Tibial nerve (tissue), 4 donors: ENCODE measurements at regions not wholly inside any gene's neighbourhood (a gene's known extent, or its start where the extent isn't known, plus 50 kb on each side); places are given as distances from the start of the nearest gene placed in this dataset.

ENCODE experiments used
- EP300 ChIP-seq, 2 donors: sonication (generic); formaldehyde crosslinking; IDR thresholded peaks; one replicate each; pipeline ENCODE4 v1.6.1; 2017; ENCODE audit warnings: antibody characterized with exemption in 2 of 2, mild to moderate bottlenecking in 1 of 2
- POLR2A ChIP-seq, 2 donors: fragments of 450-650 bp; IDR thresholded peaks; one replicate each; pipeline ENCODE4 v1.6.1; 2017; ENCODE audit warnings: antibody characterized with exemption in 2 of 2, mild to moderate bottlenecking in 2 of 2, moderate library complexity in 2 of 2
- TF ChIP-seq, protein P1 (sequence below), 5 experiments: fragments of 200-600 bp in 3 of 5; fragments of 450-650 bp in 2 of 5; sonication (generic) in 3 of 5; IDR thresholded peaks; one replicate each; pipeline ENCODE4 v1.5.1; 2016 to 2019; ENCODE audit warnings: antibody characterized with exemption in 5 of 5, mild to moderate bottlenecking in 3 of 5, moderate library complexity in 2 of 5

- TF ChIP-seq, protein P1, sequence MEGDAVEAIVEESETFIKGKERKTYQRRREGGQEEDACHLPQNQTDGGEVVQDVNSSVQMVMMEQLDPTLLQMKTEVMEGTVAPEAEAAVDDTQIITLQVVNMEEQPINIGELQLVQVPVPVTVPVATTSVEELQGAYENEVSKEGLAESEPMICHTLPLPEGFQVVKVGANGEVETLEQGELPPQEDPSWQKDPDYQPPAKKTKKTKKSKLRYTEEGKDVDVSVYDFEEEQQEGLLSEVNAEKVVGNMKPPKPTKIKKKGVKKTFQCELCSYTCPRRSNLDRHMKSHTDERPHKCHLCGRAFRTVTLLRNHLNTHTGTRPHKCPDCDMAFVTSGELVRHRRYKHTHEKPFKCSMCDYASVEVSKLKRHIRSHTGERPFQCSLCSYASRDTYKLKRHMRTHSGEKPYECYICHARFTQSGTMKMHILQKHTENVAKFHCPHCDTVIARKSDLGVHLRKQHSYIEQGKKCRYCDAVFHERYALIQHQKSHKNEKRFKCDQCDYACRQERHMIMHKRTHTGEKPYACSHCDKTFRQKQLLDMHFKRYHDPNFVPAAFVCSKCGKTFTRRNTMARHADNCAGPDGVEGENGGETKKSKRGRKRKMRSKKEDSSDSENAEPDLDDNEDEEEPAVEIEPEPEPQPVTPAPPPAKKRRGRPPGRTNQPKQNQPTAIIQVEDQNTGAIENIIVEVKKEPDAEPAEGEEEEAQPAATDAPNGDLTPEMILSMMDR (IDR thresholded peaks at IDR 0.05) = no peak
- TF ChIP-seq POLR2A (IDR thresholded peaks at IDR 0.05) (no peak), EP300 (IDR thresholded peaks at IDR 0.05) (no peak)
These were observed 455.9 kb upstream of the MARCKS start for GRCh38 chr6:113401231-113401630.
